Caco-2 (cell line): ENCODE measurements at regions not wholly inside any gene's neighbourhood (a gene's known extent, or its start where the extent isn't known, plus 50 kb on each side); places are given as distances from the start of the nearest gene placed in this dataset.

Experiments
- BruUV-seq: library from RNA; stranded (reverse); fragments of 400-500 nt; replicated peaks from 2 replicates; lab custom pipeline; 2021; lab: Mats Ljungman, UMichigan
- CTCF ChIA-PET: fragments of 300-600 bp; sonication (Branson Sonifier 250); formaldehyde crosslinking; loops from one replicate; lab custom pipeline; 2022; ENCODE audit warnings: antibody characterized with exemption; lab: Charles Lee
- POLR2A ChIA-PET: fragments of 300-600 bp; sonication (Branson Sonifier 250); formaldehyde crosslinking; loops from one replicate; lab custom pipeline; 2022; ENCODE audit warnings: antibody characterized with exemption; lab: Charles Lee
- DNase-seq, 2 experiments: peaks; one replicate each; pipeline versions ENCODE4 v3.0.0 to v3.0.0-alpha.2; 2020 to 2022
- H3K27me3 ChIP-seq: replicated peaks from 2 replicates; pipeline ENCODE4 v1.6.0; 2011; ENCODE audit warnings: low read length; ENCODE audit not compliant: control insufficient read depth, insufficient read depth
- H3K36me3 ChIP-seq: 2 replicates; pipeline ENCODE4 v1.5.1; 2011; ENCODE audit warnings: low read length; ENCODE audit not compliant: control insufficient read depth, insufficient read depth
- H3K4me1 ChIP-seq: fragments of 250-450 bp; sonication (Bioruptor Pico); 2 replicates; pipeline ENCODE4 v1.5.1; 2020; ENCODE audit warnings: mild to moderate bottlenecking
- H3K4me3 ChIP-seq: 2 replicates; pipeline ENCODE4 v1.5.1; 2011; ENCODE audit warnings: low read depth, mild to moderate bottlenecking, control low read depth, low read length
- H3K9me3 ChIP-seq: fragments of 250-450 bp; sonication (Bioruptor Pico); 2 replicates; pipeline ENCODE4 v1.5.1; 2020; ENCODE audit warnings: mild to moderate bottlenecking, moderate library complexity
- H3K27ac Mint-ChIP-seq: one replicate; pipeline ENCODE4 v1.8.0; 2022; ENCODE audit warnings: mixed read lengths; ENCODE audit not compliant: unreplicated experiment
- H3K27me3 Mint-ChIP-seq: one replicate; pipeline ENCODE4 v1.8.0; 2022; ENCODE audit warnings: mixed read lengths; ENCODE audit not compliant: insufficient read depth, unreplicated experiment
- H3K36me3 Mint-ChIP-seq: one replicate; pipeline ENCODE4 v1.8.0; 2022; ENCODE audit warnings: mild to moderate bottlenecking, mixed read lengths; ENCODE audit not compliant: insufficient read depth, unreplicated experiment
- H3K4me1 Mint-ChIP-seq: one replicate; pipeline ENCODE4 v1.8.0; 2022; ENCODE audit warnings: low read depth, mixed read lengths; ENCODE audit not compliant: unreplicated experiment
- H3K4me3 Mint-ChIP-seq: one replicate; pipeline ENCODE4 v1.8.0; 2022; ENCODE audit warnings: mild to moderate bottlenecking, moderate library complexity, mixed read lengths; ENCODE audit not compliant: unreplicated experiment
- H3K9me3 Mint-ChIP-seq: one replicate; pipeline ENCODE4 v1.8.0; 2022; ENCODE audit warnings: mixed read lengths; ENCODE audit not compliant: unreplicated experiment
- intact Hi-C: fragments of 100-400 bp; cut with micrococcal nuclease; formaldehyde crosslinking; loops from one replicate; pipeline ENCODE4 v1.10.0; 2022; ENCODE audit not compliant: unreplicated experiment
- TF ChIP-seq, protein P1 (sequence below), 2 experiments: fragments of 200-600 bp in 1 of 2; IDR thresholded peaks; 1 replicate in 1 of 2; 2 replicates in 1 of 2; pipeline versions ENCODE4 v1.5.1 to v1.8.0; 2011 to 2022; ENCODE audit warnings: antibody characterized with exemption in 1 of 2, control low read depth in 1 of 2, inconsistent platforms in 1 of 2, low read depth in 1 of 2, low read length in 1 of 2, mild to moderate bottlenecking in 1 of 2, moderate library complexity in 1 of 2; ENCODE audit not compliant: insufficient read depth in 1 of 2, severe bottlenecking in 1 of 2, unreplicated experiment in 1 of 2

DNA sequence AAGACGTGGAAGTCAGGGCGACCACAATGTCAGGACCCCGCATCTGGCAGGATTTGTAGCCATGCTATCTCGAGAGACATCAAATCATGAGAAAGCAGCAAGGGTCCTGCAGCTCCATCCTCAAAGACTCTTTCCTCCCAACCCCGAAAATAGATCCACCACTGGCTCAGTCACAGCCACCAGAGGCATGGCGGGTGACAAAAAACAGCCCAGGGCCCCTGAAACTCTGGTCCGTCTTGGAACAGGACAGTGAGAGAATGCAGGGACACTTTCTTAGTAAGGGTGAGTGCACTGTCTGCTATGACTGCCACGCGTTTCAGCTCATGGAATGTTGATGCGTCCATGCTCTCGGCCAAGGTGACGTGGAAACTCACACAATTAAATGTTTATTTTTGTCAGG is 220.9 kb downstream of the IRX2 start:
- H3K27ac Mint-ChIP-seq: no peak overlapping the region

DNA sequence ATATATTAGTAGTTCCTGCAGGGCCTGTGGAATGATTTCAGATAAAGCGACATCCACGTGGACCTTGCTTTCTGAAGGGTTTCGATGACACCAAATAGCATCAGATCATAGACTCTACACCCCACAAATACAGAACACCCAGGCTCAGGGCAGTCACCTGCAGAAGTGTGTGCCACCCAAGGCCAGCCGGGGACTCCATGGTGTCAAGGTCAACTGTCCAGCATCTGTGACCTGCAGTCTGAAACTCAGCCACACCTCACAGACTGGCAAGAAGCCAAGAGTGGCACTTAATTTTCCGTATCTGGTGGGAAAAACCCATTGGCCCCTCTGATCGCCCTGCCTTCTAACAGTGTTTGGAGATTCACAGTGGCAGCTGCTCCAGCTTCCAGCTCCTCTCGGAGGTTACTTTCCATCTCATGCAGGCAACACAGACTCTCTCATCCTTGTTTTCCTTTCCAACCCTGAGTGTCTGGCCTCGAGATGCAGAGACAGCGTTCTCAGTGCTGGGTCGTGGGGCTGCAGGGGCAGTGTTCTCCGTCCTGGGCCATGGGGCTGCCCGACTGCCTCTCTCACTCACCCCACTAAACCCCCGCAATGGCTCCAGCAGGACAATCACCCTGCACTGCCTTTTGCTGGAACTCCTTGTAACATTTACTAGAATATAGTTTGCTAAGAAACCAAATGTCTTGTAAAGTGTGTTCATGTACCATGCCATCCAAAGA is 221.9 kb downstream of the IRX2 start:
- no peaks in the 10 kb centered on the region for H3K27me3 ChIP-seq
- no peaks in the 10 kb centered on the region for H3K36me3 Mint-ChIP-seq
- intact Hi-C loops: no loop called here
- peaks cover 10% of the 10 kb centered on the region for H3K9me3 Mint-ChIP-seq
- no peak overlapping the region for H3K27ac Mint-ChIP-seq
- H3K4me3 ChIP-seq: no peak overlapping the region
- H3K36me3 ChIP-seq: no peaks in the 10 kb centered on the region
- TF ChIP-seq, protein P1, sequence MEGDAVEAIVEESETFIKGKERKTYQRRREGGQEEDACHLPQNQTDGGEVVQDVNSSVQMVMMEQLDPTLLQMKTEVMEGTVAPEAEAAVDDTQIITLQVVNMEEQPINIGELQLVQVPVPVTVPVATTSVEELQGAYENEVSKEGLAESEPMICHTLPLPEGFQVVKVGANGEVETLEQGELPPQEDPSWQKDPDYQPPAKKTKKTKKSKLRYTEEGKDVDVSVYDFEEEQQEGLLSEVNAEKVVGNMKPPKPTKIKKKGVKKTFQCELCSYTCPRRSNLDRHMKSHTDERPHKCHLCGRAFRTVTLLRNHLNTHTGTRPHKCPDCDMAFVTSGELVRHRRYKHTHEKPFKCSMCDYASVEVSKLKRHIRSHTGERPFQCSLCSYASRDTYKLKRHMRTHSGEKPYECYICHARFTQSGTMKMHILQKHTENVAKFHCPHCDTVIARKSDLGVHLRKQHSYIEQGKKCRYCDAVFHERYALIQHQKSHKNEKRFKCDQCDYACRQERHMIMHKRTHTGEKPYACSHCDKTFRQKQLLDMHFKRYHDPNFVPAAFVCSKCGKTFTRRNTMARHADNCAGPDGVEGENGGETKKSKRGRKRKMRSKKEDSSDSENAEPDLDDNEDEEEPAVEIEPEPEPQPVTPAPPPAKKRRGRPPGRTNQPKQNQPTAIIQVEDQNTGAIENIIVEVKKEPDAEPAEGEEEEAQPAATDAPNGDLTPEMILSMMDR (IDR thresholded peaks at IDR 0.05; ENCODE audit: insufficient read depth in 1 of 2, low read depth in 1 of 2, low read length in 1 of 2, severe bottlenecking in 1 of 2, unreplicated experiment in 1 of 2): no peak
- CTCF ChIA-PET: no interaction called here
- BruUV-seq: no TSS peak
- no peak overlapping the region for H3K4me3 Mint-ChIP-seq
- no peaks in the 10 kb centered on the region for H3K4me1 Mint-ChIP-seq
- no peaks in the 10 kb centered on the region for H3K9me3 ChIP-seq
- H3K4me1 ChIP-seq: no peaks in the 10 kb centered on the region
- H3K27me3 Mint-ChIP-seq: no peaks in the 10 kb centered on the region
- no peak for DNase-seq
- POLR2A ChIA-PET: no interaction called here

More for the DNA sequence above, 220.9 kb downstream of the IRX2 start:
- H3K36me3 ChIP-seq: no peaks in the 10 kb centered on the region
- no peaks in the 10 kb centered on the region for H3K9me3 ChIP-seq
- Mint-ChIP-seq H3K4me3 (no peak overlapping the region), H3K4me1 (no peaks in the 10 kb centered on the region), H3K9me3 (peaks cover 6% of the 10 kb centered on the region), H3K36me3 (no peaks in the 10 kb centered on the region), H3K27me3 (no peaks in the 10 kb centered on the region)
- no TSS peak for BruUV-seq
- no peak for DNase-seq
- no peaks in the 10 kb centered on the region for H3K4me1 ChIP-seq
- no peak overlapping the region for H3K4me3 ChIP-seq
- CTCF ChIA-PET: no interaction called here
- TF ChIP-seq, protein P1 (IDR thresholded peaks at IDR 0.05; ENCODE audit: insufficient read depth in 1 of 2, low read depth in 1 of 2, low read length in 1 of 2, severe bottlenecking in 1 of 2, unreplicated experiment in 1 of 2): no peak
- POLR2A ChIA-PET: no interaction called here
- intact Hi-C loops: no loop called here
- no peaks in the 10 kb centered on the region for H3K27me3 ChIP-seq

DNA sequence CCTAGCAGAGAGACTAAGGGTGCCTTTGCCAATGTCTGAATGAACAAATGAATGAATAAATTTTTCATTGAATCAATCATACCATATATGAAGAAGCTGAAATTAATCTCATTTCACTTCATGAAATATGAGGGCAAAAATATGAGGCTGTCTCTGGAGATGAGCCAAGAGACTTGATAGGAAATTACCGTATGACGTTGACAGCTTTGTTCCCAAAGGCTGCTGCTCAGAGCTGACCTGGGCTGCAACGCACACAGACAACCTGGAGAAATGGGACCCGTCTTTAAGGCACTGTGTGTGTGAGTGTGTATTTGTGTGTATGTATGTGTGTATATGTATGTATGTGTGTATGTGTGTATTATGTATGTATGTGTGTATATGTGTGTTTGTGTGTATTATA is 226.1 kb downstream of the IRX2 start:
- Mint-ChIP-seq H3K4me1 (no peaks in the 10 kb centered on the region), H3K27me3 (peaks cover 6% of the 10 kb centered on the region), H3K4me3 (no peak overlapping the region), H3K27ac (no peak overlapping the region), H3K36me3 (no peaks in the 10 kb centered on the region), H3K9me3 (peaks cover 17% of the 10 kb centered on the region)
- CTCF ChIA-PET: no interaction called here
- DNase-seq: no peak
- intact Hi-C loops: no loop called here
- POLR2A ChIA-PET: no interaction called here
- Histone ChIP-seq H3K36me3 (no peaks in the 10 kb centered on the region), H3K4me1 (no peaks in the 10 kb centered on the region), H3K4me3 (no peak overlapping the region), H3K9me3 (no peaks in the 10 kb centered on the region), H3K27me3 (no peaks in the 10 kb centered on the region)
- no TSS peak for BruUV-seq
- TF ChIP-seq, protein P1 (IDR thresholded peaks at IDR 0.05; ENCODE audit: insufficient read depth in 1 of 2, low read depth in 1 of 2, low read length in 1 of 2, severe bottlenecking in 1 of 2, unreplicated experiment in 1 of 2): no peak
